ENCODE measurements at regions not wholly inside any gene's neighbourhood (a gene's known extent, or its start where the extent isn't known, plus 50 kb on each side); places are given as distances from the start of the nearest gene placed in this dataset.

GRCh38 chr6:137958811-137959565 lies 91.9 kb downstream of the TNFAIP3 start (continued):
- no peak for TF ChIP-seq HOXA3 (CRISPR knock-in tag; IDR thresholded peaks at IDR 0.05)
- TF ChIP-seq ZBTB46 (CRISPR knock-in tag; IDR thresholded peaks at IDR 0.05; ENCODE audit: borderline replicate concordance) = no peak
- TF ChIP-seq TCF7 (IDR thresholded peaks at IDR 0.05; ENCODE audit: low read depth) = no peak
- TF ChIP-seq IRX3 (CRISPR knock-in tag; IDR thresholded peaks at IDR 0.05; ENCODE audit: borderline replicate concordance, low read depth) = no peak

- Histone ChIP-seq H3K4me2 (ENCODE audit: low read depth, low read length) (no peak overlapping the region), H3K9me3 (ENCODE audit: low read length) (peaks cover 14% of the 10 kb centered on the region), H3K36me3 (replicated peaks in 1 of 2; ENCODE audit: control insufficient read depth in 1 of 2, insufficient read depth in 2 of 2, low read length in 2 of 2) (no peaks in the 10 kb centered on the region), H3K4me1 (ENCODE audit: insufficient read depth, low read length) (no peaks in the 10 kb centered on the region), H3K4me3 (replicated peaks in 1 of 3; ENCODE audit: insufficient read depth in 1 of 3, low read depth in 2 of 3, low read length in 3 of 3) (no peak overlapping the region), H3K27ac (ENCODE audit: extremely low read length, insufficient read depth, low read length) (no peak overlapping the region), H3K9ac (ENCODE audit: insufficient read depth, low read depth, low read length) (no peak overlapping the region), H2AFZ (ENCODE audit: low read length) (no peak overlapping the region), H3K27me3 (ENCODE audit: control insufficient read depth in 1 of 2, insufficient read depth in 2 of 2, low read length in 2 of 2) (0 out of 5 replicates have a peak, but pooled peaks cover 0 to under 1% of the 10 kb centered on the region in 2 experiments), H3K79me2 (ENCODE audit: insufficient read depth, low read length) (no peaks in the 10 kb centered on the region), H4K20me1 (ENCODE audit: insufficient read depth, low read length) (no peaks in the 10 kb centered on the region)
- POLR2A ChIA-PET = no interaction called here
- no TSS peak for BruUV-seq (replicated peaks)
- WGBS (ENCODE audit: low lambda C conversion rate) = 26% methylated on average over 3 of the region's 3 CpGs
- CTCF ChIA-PET (ENCODE audit: low intra/inter-chr PET ratio, low total read pairs) = no interaction called here
- no peak for FAIRE-seq
- in situ Hi-C loops (cut with HindIII; ENCODE audit: extremely low pct_ligation_motif_present, low pct_unique_long_range_greater_than_20kb) = loop anchor here (25.0 kb wide), 1 partner anchor 875 kb away; no protein-coding TSS in a partner anchor
- no peak for DNase-seq (ENCODE audit: low spot score)
- no peak for ATAC-seq
- intact Hi-C loops (cut with micrococcal nuclease; ENCODE audit: unreplicated experiment) = no loop called here
- TF ChIP-seq MTERF4 (CRISPR knock-in tag; IDR thresholded peaks at IDR 0.05) = no peak
- TF ChIP-seq ZBTB38 (CRISPR knock-in tag; IDR thresholded peaks at IDR 0.05) = no peak
- no peak for TF ChIP-seq ZNF574 (CRISPR knock-in tag; IDR thresholded peaks at IDR 0.05)
- no peak for TF ChIP-seq LCORL (IDR thresholded peaks at IDR 0.05)
- TF ChIP-seq LCORL (CRISPR knock-in tag; IDR thresholded peaks at IDR 0.05) = no peak
- no peak for TF ChIP-seq ZNF790 (CRISPR knock-in tag; IDR thresholded peaks at IDR 0.05; ENCODE audit: borderline replicate concordance)
- no peak for TF ChIP-seq MED1 (CRISPR knock-in tag; IDR thresholded peaks at IDR 0.05)
- TF ChIP-seq FOXA3 (CRISPR knock-in tag; IDR thresholded peaks at IDR 0.05) = no peak
- TF ChIP-seq PLSCR1 (CRISPR knock-in tag; IDR thresholded peaks at IDR 0.05; ENCODE audit: borderline replicate concordance) = no peak
- TF ChIP-seq ZNF670 (CRISPR knock-in tag; IDR thresholded peaks at IDR 0.05; ENCODE audit: borderline replicate concordance) = no peak
- no peak for TF ChIP-seq ZNF589 (CRISPR knock-in tag; conservative IDR thresholded peaks at IDR 0.05)
- TF ChIP-seq MAF1 (CRISPR knock-in tag; IDR thresholded peaks at IDR 0.05; ENCODE audit: borderline replicate concordance) = no peak
- TF ChIP-seq CHD4 (IDR thresholded peaks at IDR 0.05; ENCODE audit: borderline replicate concordance, low read length) = no peak
- TF ChIP-seq FLYWCH1 (CRISPR knock-in tag; IDR thresholded peaks at IDR 0.05) = no peak
These were observed 95.7 kb downstream of the TNFAIP3 start for GRCh38 chr6:137962725-137963124.
